ENCODE measurements at regions not wholly inside any gene's neighbourhood (a gene's known extent, or its start where the extent isn't known, plus 50 kb on each side); places are given as distances from the start of the nearest gene placed in this dataset.

DNA sequence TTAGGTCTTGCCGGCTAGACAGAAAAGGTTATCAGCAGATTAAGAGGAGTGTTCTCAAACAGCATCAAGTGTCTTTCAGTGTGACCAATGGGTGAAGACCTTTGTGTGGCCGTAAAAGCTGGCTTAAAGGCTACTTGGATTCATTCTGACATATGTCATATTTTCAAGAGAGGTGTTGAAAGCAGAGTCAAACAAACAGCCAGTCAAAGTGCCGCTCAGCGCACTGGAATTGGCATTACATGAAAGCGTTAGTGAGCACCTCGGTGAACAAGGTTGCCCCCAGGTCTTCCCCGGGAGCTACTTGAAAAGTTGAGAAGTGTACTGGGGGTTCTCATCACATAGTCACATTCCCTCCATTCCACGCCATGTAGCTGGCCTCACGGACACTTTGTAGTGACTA, 148.9 kb downstream of the SOX3 start:
- dilution Hi-C loops (cut with MboI; ENCODE audit: extremely low pct_ligation_motif_present, low sequenced_read_pairs), result no loop called here

More for the DNA sequence above, 148.9 kb downstream of the SOX3 start:
- Histone ChIP-seq H2AFZ (ENCODE audit: low read depth, low read length) (no peak overlapping the region), H3K27me3 (ENCODE audit: control insufficient read depth in 2 of 2, insufficient read depth in 2 of 2, low read length in 2 of 2) (no peaks in the 10 kb centered on the region), H3K9me3 (replicated peaks; ENCODE audit: control insufficient read depth, insufficient read depth, low read length) (no peaks in the 10 kb centered on the region), H3K4me2 (ENCODE audit: insufficient read depth, low read length) (no peak overlapping the region), H3K4me3 (replicated peaks in 1 of 3; ENCODE audit: insufficient read depth in 1 of 3, low read depth in 1 of 3, low read length in 3 of 3) (no peak overlapping the region), H4K20me1 (replicated peaks; ENCODE audit: control insufficient read depth, extremely low read depth, insufficient read depth, low read length) (no peaks in the 10 kb centered on the region), H3K9me1 (replicated peaks; ENCODE audit: control insufficient read depth, extremely low read depth, insufficient read depth, low read length) (no peaks in the 10 kb centered on the region), H3K4me1 (ENCODE audit: control insufficient read depth, extremely low read depth, insufficient read depth, low read length) (no peaks in the 10 kb centered on the region), H3K79me2 (ENCODE audit: control insufficient read depth, insufficient read depth, low read length) (no peaks in the 10 kb centered on the region), H3K9ac (replicated peaks; ENCODE audit: extremely low read depth, insufficient read depth, low read length) (no peak overlapping the region), H3K27ac (ENCODE audit: insufficient read depth, low read depth, low read length) (no peak overlapping the region), H3K36me3 (ENCODE audit: control insufficient read depth in 2 of 2, extremely low read depth in 1 of 2, insufficient read depth in 2 of 2, low read length in 2 of 2) (no peaks in the 10 kb centered on the region)
- DNase-seq (ENCODE audit: low read depth, low spot score) (no peak), FAIRE-seq (no peak)
- BruUV-seq (replicated peaks), result no TSS peak
- POLR2A ChIA-PET, result no interaction called here
- CTCF ChIA-PET, result no interaction called here
- intact Hi-C loops (cut with micrococcal nuclease), result no loop called here
- TF ChIP-seq, protein P1, sequence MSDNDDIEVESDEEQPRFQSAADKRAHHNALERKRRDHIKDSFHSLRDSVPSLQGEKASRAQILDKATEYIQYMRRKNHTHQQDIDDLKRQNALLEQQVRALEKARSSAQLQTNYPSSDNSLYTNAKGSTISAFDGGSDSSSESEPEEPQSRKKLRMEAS (IDR thresholded peaks at IDR 0.05; ENCODE audit: insufficient read depth, insufficient read length), result no peak
- no peak for TF ChIP-seq FOS (IDR thresholded peaks at IDR 0.05; ENCODE audit: borderline replicate concordance, insufficient read depth, low read length)
- no peak for TF ChIP-seq GATA2 (IDR thresholded peaks at IDR 0.05; ENCODE audit: insufficient read depth, insufficient read length, low read depth, low read length)
- no peak for TF ChIP-seq POLR2AphosphoS5 (IDR thresholded peaks at IDR 0.05; ENCODE audit: insufficient read depth, low read depth, low read length)
- no peak for TF ChIP-seq EZH2 (IDR thresholded peaks at IDR 0.05; ENCODE audit: borderline replicate concordance, low read depth, low read length, severe bottlenecking)
- no peak for TF ChIP-seq POLR2A (IDR thresholded peaks at IDR 0.05; ENCODE audit: low read depth, low read length)
- no peak for TF ChIP-seq MYC (IDR thresholded peaks at IDR 0.05; ENCODE audit: low read depth, low read length)
- TF ChIP-seq JUN (IDR thresholded peaks at IDR 0.05; ENCODE audit: borderline replicate concordance, insufficient read depth, insufficient read length, low read depth), result no peak
- TF ChIP-seq, protein P2, sequence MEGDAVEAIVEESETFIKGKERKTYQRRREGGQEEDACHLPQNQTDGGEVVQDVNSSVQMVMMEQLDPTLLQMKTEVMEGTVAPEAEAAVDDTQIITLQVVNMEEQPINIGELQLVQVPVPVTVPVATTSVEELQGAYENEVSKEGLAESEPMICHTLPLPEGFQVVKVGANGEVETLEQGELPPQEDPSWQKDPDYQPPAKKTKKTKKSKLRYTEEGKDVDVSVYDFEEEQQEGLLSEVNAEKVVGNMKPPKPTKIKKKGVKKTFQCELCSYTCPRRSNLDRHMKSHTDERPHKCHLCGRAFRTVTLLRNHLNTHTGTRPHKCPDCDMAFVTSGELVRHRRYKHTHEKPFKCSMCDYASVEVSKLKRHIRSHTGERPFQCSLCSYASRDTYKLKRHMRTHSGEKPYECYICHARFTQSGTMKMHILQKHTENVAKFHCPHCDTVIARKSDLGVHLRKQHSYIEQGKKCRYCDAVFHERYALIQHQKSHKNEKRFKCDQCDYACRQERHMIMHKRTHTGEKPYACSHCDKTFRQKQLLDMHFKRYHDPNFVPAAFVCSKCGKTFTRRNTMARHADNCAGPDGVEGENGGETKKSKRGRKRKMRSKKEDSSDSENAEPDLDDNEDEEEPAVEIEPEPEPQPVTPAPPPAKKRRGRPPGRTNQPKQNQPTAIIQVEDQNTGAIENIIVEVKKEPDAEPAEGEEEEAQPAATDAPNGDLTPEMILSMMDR (IDR thresholded peaks at IDR 0.05; ENCODE audit: extremely low read depth in 1 of 2, insufficient read depth in 1 of 2, low read depth in 1 of 2, low read length in 2 of 2), result no peak

Data from endothelial cell of umbilical vein (primary cell).